Ishikawa (cell line): ENCODE measurements at regions not wholly inside any gene's neighbourhood (a gene's known extent, or its start where the extent isn't known, plus 50 kb on each side); places are given as distances from the start of the nearest gene placed in this dataset.

ENCODE experiments used
- CEBPB ChIP-seq: IDR thresholded peaks from 2 replicates; pipeline ENCODE4 v1.6.1; 2012
- CREB1 ChIP-seq: IDR thresholded peaks from 2 replicates; pipeline ENCODE4 v1.6.1; 2012; ENCODE audit warnings: low read depth
- FOXM1 ChIP-seq: IDR thresholded peaks from 2 replicates; pipeline ENCODE4 v1.6.1; 2012; ENCODE audit warnings: low read depth, borderline replicate concordance
- TAF1 ChIP-seq: IDR thresholded peaks from 2 replicates; pipeline ENCODE4 v1.6.1; 2012; ENCODE audit warnings: low read depth, mild to moderate bottlenecking
- TCF12 ChIP-seq: IDR thresholded peaks from 2 replicates; pipeline ENCODE4 v1.6.1; 2012; ENCODE audit warnings: low read depth
- YY1 ChIP-seq: IDR thresholded peaks from 2 replicates; pipeline ENCODE4 v1.6.1; 2012; ENCODE audit warnings: low read depth
- TF ChIP-seq, protein P1 (sequence below): IDR thresholded peaks from 2 replicates; pipeline ENCODE4 v1.6.1; 2012
- TF ChIP-seq, protein P2 (sequence below): IDR thresholded peaks from 2 replicates; pipeline ENCODE4 v1.6.1; 2012; ENCODE audit warnings: low read depth, mild to moderate bottlenecking

DNA sequence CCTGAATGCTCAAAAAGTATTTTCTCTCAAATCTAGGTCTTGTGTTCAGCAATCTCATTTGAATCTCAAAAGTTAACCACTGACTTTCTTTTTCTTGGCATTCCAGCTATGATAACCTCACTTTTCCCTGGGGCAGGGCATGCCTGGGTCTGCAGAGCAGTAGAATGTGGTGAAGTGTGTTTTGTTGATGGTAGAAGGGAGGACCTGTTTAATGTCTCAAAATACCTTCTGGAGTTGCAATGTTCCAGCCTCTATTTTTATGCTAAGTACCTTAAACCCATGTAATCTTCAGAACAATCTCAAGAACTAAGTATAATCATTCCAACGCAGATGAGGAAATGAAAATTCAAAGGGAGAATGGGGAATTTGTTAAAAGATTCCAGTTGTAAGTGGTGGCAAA lies 82.1 kb upstream of the FUT8 start:
- TF ChIP-seq YY1: no peak
- no peak for TF ChIP-seq CEBPB
- TF ChIP-seq, protein P1, sequence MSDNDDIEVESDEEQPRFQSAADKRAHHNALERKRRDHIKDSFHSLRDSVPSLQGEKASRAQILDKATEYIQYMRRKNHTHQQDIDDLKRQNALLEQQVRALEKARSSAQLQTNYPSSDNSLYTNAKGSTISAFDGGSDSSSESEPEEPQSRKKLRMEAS: no peak
- TF ChIP-seq TAF1: no peak
- no peak for TF ChIP-seq TCF12
- no peak for TF ChIP-seq FOXM1
- TF ChIP-seq, protein P2, sequence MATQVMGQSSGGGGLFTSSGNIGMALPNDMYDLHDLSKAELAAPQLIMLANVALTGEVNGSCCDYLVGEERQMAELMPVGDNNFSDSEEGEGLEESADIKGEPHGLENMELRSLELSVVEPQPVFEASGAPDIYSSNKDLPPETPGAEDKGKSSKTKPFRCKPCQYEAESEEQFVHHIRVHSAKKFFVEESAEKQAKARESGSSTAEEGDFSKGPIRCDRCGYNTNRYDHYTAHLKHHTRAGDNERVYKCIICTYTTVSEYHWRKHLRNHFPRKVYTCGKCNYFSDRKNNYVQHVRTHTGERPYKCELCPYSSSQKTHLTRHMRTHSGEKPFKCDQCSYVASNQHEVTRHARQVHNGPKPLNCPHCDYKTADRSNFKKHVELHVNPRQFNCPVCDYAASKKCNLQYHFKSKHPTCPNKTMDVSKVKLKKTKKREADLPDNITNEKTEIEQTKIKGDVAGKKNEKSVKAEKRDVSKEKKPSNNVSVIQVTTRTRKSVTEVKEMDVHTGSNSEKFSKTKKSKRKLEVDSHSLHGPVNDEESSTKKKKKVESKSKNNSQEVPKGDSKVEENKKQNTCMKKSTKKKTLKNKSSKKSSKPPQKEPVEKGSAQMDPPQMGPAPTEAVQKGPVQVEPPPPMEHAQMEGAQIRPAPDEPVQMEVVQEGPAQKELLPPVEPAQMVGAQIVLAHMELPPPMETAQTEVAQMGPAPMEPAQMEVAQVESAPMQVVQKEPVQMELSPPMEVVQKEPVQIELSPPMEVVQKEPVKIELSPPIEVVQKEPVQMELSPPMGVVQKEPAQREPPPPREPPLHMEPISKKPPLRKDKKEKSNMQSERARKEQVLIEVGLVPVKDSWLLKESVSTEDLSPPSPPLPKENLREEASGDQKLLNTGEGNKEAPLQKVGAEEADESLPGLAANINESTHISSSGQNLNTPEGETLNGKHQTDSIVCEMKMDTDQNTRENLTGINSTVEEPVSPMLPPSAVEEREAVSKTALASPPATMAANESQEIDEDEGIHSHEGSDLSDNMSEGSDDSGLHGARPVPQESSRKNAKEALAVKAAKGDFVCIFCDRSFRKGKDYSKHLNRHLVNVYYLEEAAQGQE: no peak
- TF ChIP-seq CREB1: no peak
